Colonic mucosa (tissue), 4 donors: ENCODE measurements at regions not wholly inside any gene's neighbourhood (a gene's known extent, or its start where the extent isn't known, plus 50 kb on each side); places are given as distances from the start of the nearest gene placed in this dataset.

Experiments used
- DNase-seq: peaks from one replicate; pipeline ENCODE4 v3.0.0-alpha.2; 2020
- H3K27ac ChIP-seq: fragments of 200-600 bp; one replicate; pipeline ENCODE4 v1.8.0; 2021
- H3K27me3 ChIP-seq: fragments of 200-600 bp; one replicate; pipeline ENCODE4 v1.8.0; 2021
- H3K36me3 ChIP-seq: fragments of 200-600 bp; one replicate; pipeline ENCODE4 v1.8.0; 2021
- H3K4me1 ChIP-seq: fragments of 200-600 bp; one replicate; pipeline ENCODE4 v1.8.0; 2021; ENCODE audit warnings: mild to moderate bottlenecking
- H3K4me3 ChIP-seq: fragments of 200-600 bp; one replicate; pipeline ENCODE4 v1.8.0; 2021
- H3K9ac ChIP-seq, 2 donors: one replicate each; pipeline ENCODE4 v1.7.0; 2013; ENCODE audit warnings: control low read depth in 2 of 2, low read depth in 2 of 2, low read length in 2 of 2
- H3K9me3 ChIP-seq: fragments of 200-600 bp; one replicate; pipeline ENCODE4 v1.8.0; 2021
- CTCF ChIP-seq: fragments of 200-600 bp; IDR thresholded peaks from one replicate; pipeline ENCODE4 v1.8.0; 2022; ENCODE audit warnings: antibody characterized with exemption, mild to moderate bottlenecking
- intact Hi-C: fragments of 100-400 bp; cut with DNase I; formaldehyde crosslinking; loops from one replicate; pipeline ENCODE4 v1.14.1; 2022
- donor health status: healthy.
- donor health status: DM: no; HTN: no; CAD: no.
- donor health status: DM: no; HTN: no; CAD: no.

GRCh38 chr5:71977311-71977710 lies 130.0 kb upstream of the MAP1B start:
- Histone ChIP-seq H3K9me3 (no peaks in the 10 kb centered on the region), H3K27ac (no peak overlapping the region), H3K9ac (no peak overlapping the region), H3K36me3 (no peaks in the 10 kb centered on the region), H3K4me3 (no peak overlapping the region), H3K4me1 (no peaks in the 10 kb centered on the region), H3K27me3 (no peaks in the 10 kb centered on the region)
- DNase-seq, result no peak
- intact Hi-C loops, result no loop called here
- no peak for TF ChIP-seq CTCF

GRCh38 chr5:71978216-71978615 lies 129.1 kb upstream of the MAP1B start:
- H3K9me3 ChIP-seq, result no peaks in the 10 kb centered on the region
- H3K27ac ChIP-seq, result no peak overlapping the region
- no peak overlapping the region for H3K9ac ChIP-seq
- H3K4me3 ChIP-seq, result no peak overlapping the region
- no peak for TF ChIP-seq CTCF
- DNase-seq, result no peak
- H3K27me3 ChIP-seq, result no peaks in the 10 kb centered on the region
- intact Hi-C loops, result no loop called here
- no peaks in the 10 kb centered on the region for H3K4me1 ChIP-seq
- H3K36me3 ChIP-seq, result no peaks in the 10 kb centered on the region

GRCh38 chr5:71982717-71983395 lies 124.4 kb upstream of the MAP1B start:
- H3K36me3 ChIP-seq, result no peaks in the 10 kb centered on the region
- no peaks in the 10 kb centered on the region for H3K27me3 ChIP-seq
- H3K9ac ChIP-seq, result no peak overlapping the region
- no peaks in the 10 kb centered on the region for H3K9me3 ChIP-seq
- H3K4me1 ChIP-seq, result no peaks in the 10 kb centered on the region
- H3K4me3 ChIP-seq, result no peak overlapping the region
- intact Hi-C loops, result no loop called here
- no peak for DNase-seq
- no peak overlapping the region for H3K27ac ChIP-seq
- TF ChIP-seq CTCF, result no peak

GRCh38 chr5:71986101-71986500 lies 121.2 kb upstream of the MAP1B start:
- Histone ChIP-seq H3K9me3 (no peaks in the 10 kb centered on the region), H3K27ac (no peak overlapping the region), H3K9ac (no peak overlapping the region), H3K4me1 (no peaks in the 10 kb centered on the region), H3K27me3 (no peaks in the 10 kb centered on the region), H3K36me3 (no peaks in the 10 kb centered on the region), H3K4me3 (no peak overlapping the region)
- no peak for DNase-seq
- no peak for TF ChIP-seq CTCF
- intact Hi-C loops, result no loop called here

GRCh38 chr5:71988808-71989207 lies 118.5 kb upstream of the MAP1B start:
- H3K36me3 ChIP-seq, result no peaks in the 10 kb centered on the region
- H3K27ac ChIP-seq, result no peak overlapping the region
- DNase-seq, result no peak
- no peak overlapping the region for H3K9ac ChIP-seq
- no peak for TF ChIP-seq CTCF
- intact Hi-C loops, result no loop called here
- no peaks in the 10 kb centered on the region for H3K4me1 ChIP-seq
- no peaks in the 10 kb centered on the region for H3K27me3 ChIP-seq
- no peaks in the 10 kb centered on the region for H3K9me3 ChIP-seq
- H3K4me3 ChIP-seq, result no peak overlapping the region
